Hepatocyte (in vitro differentiated cells): ENCODE measurements at regions not wholly inside any gene's neighbourhood (a gene's known extent, or its start where the extent isn't known, plus 50 kb on each side); places are given as distances from the start of the nearest gene placed in this dataset.

Source experiments
- CTCF ChIP-seq: fragments of 200-600 bp; sonication (generic); IDR thresholded peaks from 2 replicates; pipeline ENCODE4 v1.5.1; 2016; ENCODE audit warnings: antibody characterized with exemption, mild to moderate bottlenecking; ENCODE audit not compliant: poor library complexity
- EZH2phosphoT487 ChIP-seq: fragments of 200-600 bp; sonication (generic); IDR thresholded peaks from one replicate; pipeline ENCODE4 v1.6.1; 2018; ENCODE audit warnings: antibody characterized with exemption, mild to moderate bottlenecking, low read depth, moderate library complexity; ENCODE audit not compliant: unreplicated experiment, severe bottlenecking

GRCh38 chr14:59038746-59039145 lies 149.7 kb upstream of the DAAM1 start:
- TF ChIP-seq CTCF: no peak
- no peak for TF ChIP-seq EZH2phosphoT487
